GM23248 (cell line): ENCODE measurements at regions not wholly inside any gene's neighbourhood (a gene's known extent, or its start where the extent isn't known, plus 50 kb on each side); places are given as distances from the start of the nearest gene placed in this dataset.

Source experiments
- DNase-seq: peaks from one replicate; pipeline ENCODE4 v3.0.0-alpha.2; 2015
- H2AFZ ChIP-seq: fragments of 200-600 bp; sonication (generic); 2 replicates; pipeline ENCODE4 v1.6.1; 2016; ENCODE audit warnings: antibody characterized with exemption
- H3F3A ChIP-seq: fragments of 200-600 bp; sonication (generic); 2 replicates; pipeline ENCODE4 v1.6.1; 2016; ENCODE audit warnings: mild to moderate bottlenecking, antibody characterized with exemption, mixed run types; ENCODE audit not compliant: insufficient read depth
- H3K27ac ChIP-seq: fragments of 200-600 bp; sonication (generic); 2 replicates; pipeline ENCODE4 v1.5.1; 2016; ENCODE audit warnings: mild to moderate bottlenecking
- H3K27me3 ChIP-seq: fragments of 200-600 bp; sonication (generic); replicated peaks from 2 replicates; pipeline ENCODE4 v1.6.1; 2016; ENCODE audit warnings: mild to moderate bottlenecking; ENCODE audit not compliant: insufficient read depth
- H3K36me3 ChIP-seq: fragments of 200-600 bp; sonication (generic); 2 replicates; pipeline ENCODE4 v1.6.1; 2016; ENCODE audit warnings: low read depth, mild to moderate bottlenecking
- H3K4me1 ChIP-seq: fragments of 200-600 bp; sonication (generic); 2 replicates; pipeline ENCODE4 v1.6.1; 2016; ENCODE audit warnings: mild to moderate bottlenecking; ENCODE audit not compliant: insufficient read depth
- H3K4me2 ChIP-seq: fragments of 200-600 bp; sonication (generic); one replicate; pipeline ENCODE4 v1.6.1; 2016; ENCODE audit warnings: mild to moderate bottlenecking; ENCODE audit not compliant: unreplicated experiment
- H3K4me3 ChIP-seq: fragments of 200-600 bp; sonication (generic); 2 replicates; pipeline ENCODE4 v1.5.1; 2016; ENCODE audit warnings: mild to moderate bottlenecking
- H3K79me2 ChIP-seq: fragments of 200-600 bp; sonication (generic); 2 replicates; pipeline ENCODE4 v1.6.1; 2016; ENCODE audit warnings: mild to moderate bottlenecking; ENCODE audit not compliant: insufficient read depth
- H3K9ac ChIP-seq: fragments of 200-600 bp; sonication (generic); 2 replicates; pipeline ENCODE4 v1.6.1; 2016; ENCODE audit warnings: mild to moderate bottlenecking
- H3K9me2 ChIP-seq: fragments of 200-600 bp; sonication (generic); 2 replicates; pipeline ENCODE4 v1.6.1; 2016; ENCODE audit warnings: mixed run types, mild to moderate bottlenecking, moderate library complexity; ENCODE audit not compliant: insufficient read depth
- H3K9me3 ChIP-seq: fragments of 200-600 bp; sonication (generic); one replicate; pipeline ENCODE4 v1.6.1; 2017; ENCODE audit warnings: low read depth
- H4K20me1 ChIP-seq: fragments of 200-600 bp; sonication (generic); 2 replicates; pipeline ENCODE4 v1.6.0; 2016; ENCODE audit not compliant: insufficient read depth
- EZH2 ChIP-seq: fragments of 200-600 bp; sonication (generic); IDR thresholded peaks from 2 replicates; pipeline ENCODE4 v1.6.1; 2018; ENCODE audit warnings: antibody characterized with exemption, mild to moderate bottlenecking; ENCODE audit not compliant: insufficient read depth, poor library complexity, severe bottlenecking
- EZH2phosphoT487 ChIP-seq: fragments of 200-600 bp; sonication (generic); IDR thresholded peaks from 2 replicates; pipeline ENCODE4 v1.6.1; 2018; ENCODE audit warnings: antibody characterized with exemption, moderate library complexity, mild to moderate bottlenecking, low read depth; ENCODE audit not compliant: insufficient read depth
- WGBS, 2 experiments: methylation state at CpG; one replicate each; pipeline ENCODE4 v1.1.6; 2015 to 2017; ENCODE audit warnings: low lambda C conversion rate in 2 of 2, low coverage in 1 of 2; ENCODE audit errors: missing lambda C conversion rate in 2 of 2; 5-methylcytosine and 5-hydroxymethylcytosine counted together
- in situ Hi-C: fragments of 300-500 bp; cut with MboI; formaldehyde crosslinking; loops from 2 replicates; pipeline ENCODE4 v1.15.0; 2020

GRCh38 chr18:26746398-26746797, 119.1 kb downstream of the AQP4 start:
- peak overlapping the region; percentile 57 for H2AFZ ChIP-seq
- peak; percentile 43 for DNase-seq
- peak overlapping the region; percentile 49 for H3K4me3 ChIP-seq
- H3K9me2 ChIP-seq = no peaks in the 10 kb centered on the region
- H3K4me2 ChIP-seq = peak overlapping the region; percentile 64
- peaks cover 5% of the 10 kb centered on the region; the same call in 1 of the 2 replicates for H3F3A ChIP-seq
- H3K27me3 ChIP-seq = no peaks in the 10 kb centered on the region
- WGBS, 2 experiments = 2 to 5% methylated on average over 5 of the region's 5 CpGs
- H3K79me2 ChIP-seq = no peaks in the 10 kb centered on the region
- peaks cover 12% of the 10 kb centered on the region for H3K4me1 ChIP-seq
- TF ChIP-seq EZH2 (no peak), EZH2phosphoT487 (no peak)
- peak overlapping the region; percentile 23; the same call in 1 of the 2 replicates for H3K9ac ChIP-seq
- in situ Hi-C loops = no loop called here
- no peaks in the 10 kb centered on the region for H4K20me1 ChIP-seq
- no peaks in the 10 kb centered on the region for H3K36me3 ChIP-seq
- H3K9me3 ChIP-seq = no peaks in the 10 kb centered on the region
- no peak overlapping the region for H3K27ac ChIP-seq

GRCh38 chr18:26745288-26746181, 120.0 kb downstream of the AQP4 start:
- peaks cover 5% of the 10 kb centered on the region; the same call in 1 of the 2 replicates for H3F3A ChIP-seq
- peak overlapping the region; percentile 49; the same call in 1 of the 2 replicates for H3K4me3 ChIP-seq
- no peaks in the 10 kb centered on the region for H3K9me3 ChIP-seq
- no peaks in the 10 kb centered on the region for H3K36me3 ChIP-seq
- H4K20me1 ChIP-seq = no peaks in the 10 kb centered on the region
- no peak overlapping the region for H3K27ac ChIP-seq
- 63 to 65% methylated on average over 6 of the region's 6 CpGs for WGBS, 2 experiments
- no peaks in the 10 kb centered on the region for H3K9me2 ChIP-seq
- no peak for TF ChIP-seq EZH2
- TF ChIP-seq EZH2phosphoT487 = no peak
- 0 out of 2 replicates have a peak overlapping the region, but pooled peaks have one; percentile 23 for H3K9ac ChIP-seq
- DNase-seq = peak; percentile 7
- peaks cover 12% of the 10 kb centered on the region for H3K4me1 ChIP-seq
- no peaks in the 10 kb centered on the region for H3K79me2 ChIP-seq
- H3K27me3 ChIP-seq = no peaks in the 10 kb centered on the region
- in situ Hi-C loops = no loop called here
- peak overlapping the region; percentile 64 for H3K4me2 ChIP-seq
- H2AFZ ChIP-seq = no peak overlapping the region; the same call in 1 of the 2 replicates

- H3K36me3 ChIP-seq = no peaks in the 10 kb centered on the region
- no peak overlapping the region for H3K4me3 ChIP-seq
- TF ChIP-seq EZH2phosphoT487 (no peak), EZH2 (no peak)
- no peak overlapping the region for H3K27ac ChIP-seq
- no peaks in the 10 kb centered on the region for H3K9me2 ChIP-seq
- H3K9me3 ChIP-seq = no peaks in the 10 kb centered on the region
- H3K27me3 ChIP-seq = no peaks in the 10 kb centered on the region; the same call in 1 of the 2 replicates
- 60 to 65% methylated on average over 3 of the region's 3 CpGs for WGBS, 2 experiments
- no peaks in the 10 kb centered on the region for H3K79me2 ChIP-seq
- H3K4me2 ChIP-seq = no peak overlapping the region
- no peak for DNase-seq
- H4K20me1 ChIP-seq = no peaks in the 10 kb centered on the region
- H2AFZ ChIP-seq = no peak overlapping the region
- H3F3A ChIP-seq = peaks cover 5% of the 10 kb centered on the region; the same call in 1 of the 2 replicates
- in situ Hi-C loops = no loop called here
- H3K4me1 ChIP-seq = peaks cover 11% of the 10 kb centered on the region
- H3K9ac ChIP-seq = no peak overlapping the region
Observed at GRCh38 chr18:26741758-26742157, 123.7 kb downstream of the AQP4 start.

GRCh38 chr18:26741048-26741447, 124.5 kb downstream of the AQP4 start:
- in situ Hi-C loops = no loop called here
- 76 to 87% methylated on average over 1 of the region's 1 CpG for WGBS, 2 experiments
- peaks cover 3% of the 10 kb centered on the region; the same call in 1 of the 2 replicates for H3F3A ChIP-seq

More at GRCh38 chr18:26741048-26741447, 124.5 kb downstream of the AQP4 start:
- Histone ChIP-seq H3K4me1 (peaks cover 4% of the 10 kb centered on the region), H3K9me3 (no peaks in the 10 kb centered on the region), H3K9ac (no peak overlapping the region), H4K20me1 (no peaks in the 10 kb centered on the region), H3K27me3 (no peaks in the 10 kb centered on the region; the same call in 1 of the 2 replicates), H3K9me2 (no peaks in the 10 kb centered on the region), H3K4me2 (no peak overlapping the region), H3K27ac (no peak overlapping the region), H2AFZ (no peak overlapping the region), H3K4me3 (no peak overlapping the region), H3K79me2 (no peaks in the 10 kb centered on the region), H3K36me3 (no peaks in the 10 kb centered on the region)
- peak; percentile 5 for DNase-seq
- TF ChIP-seq EZH2 (no peak), EZH2phosphoT487 (no peak)
